ENCODE measurements at regions not wholly inside any gene's neighbourhood (a gene's known extent, or its start where the extent isn't known, plus 50 kb on each side); places are given as distances from the start of the nearest gene placed in this dataset.

GRCh38 chr14:87829543-87829942 is 163.4 kb downstream of the GALC start:
- no peak for DNase-seq
- no peaks in the 10 kb centered on the region for H3K27me3 Mint-ChIP-seq (ENCODE audit: unreplicated experiment)
- no peaks in the 10 kb centered on the region for H3K36me3 Mint-ChIP-seq (ENCODE audit: unreplicated experiment)
- TF ChIP-seq, protein P1, sequence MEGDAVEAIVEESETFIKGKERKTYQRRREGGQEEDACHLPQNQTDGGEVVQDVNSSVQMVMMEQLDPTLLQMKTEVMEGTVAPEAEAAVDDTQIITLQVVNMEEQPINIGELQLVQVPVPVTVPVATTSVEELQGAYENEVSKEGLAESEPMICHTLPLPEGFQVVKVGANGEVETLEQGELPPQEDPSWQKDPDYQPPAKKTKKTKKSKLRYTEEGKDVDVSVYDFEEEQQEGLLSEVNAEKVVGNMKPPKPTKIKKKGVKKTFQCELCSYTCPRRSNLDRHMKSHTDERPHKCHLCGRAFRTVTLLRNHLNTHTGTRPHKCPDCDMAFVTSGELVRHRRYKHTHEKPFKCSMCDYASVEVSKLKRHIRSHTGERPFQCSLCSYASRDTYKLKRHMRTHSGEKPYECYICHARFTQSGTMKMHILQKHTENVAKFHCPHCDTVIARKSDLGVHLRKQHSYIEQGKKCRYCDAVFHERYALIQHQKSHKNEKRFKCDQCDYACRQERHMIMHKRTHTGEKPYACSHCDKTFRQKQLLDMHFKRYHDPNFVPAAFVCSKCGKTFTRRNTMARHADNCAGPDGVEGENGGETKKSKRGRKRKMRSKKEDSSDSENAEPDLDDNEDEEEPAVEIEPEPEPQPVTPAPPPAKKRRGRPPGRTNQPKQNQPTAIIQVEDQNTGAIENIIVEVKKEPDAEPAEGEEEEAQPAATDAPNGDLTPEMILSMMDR (IDR thresholded peaks at IDR 0.05; ENCODE audit: partially characterized antibody, unreplicated experiment): no peak
- no peak overlapping the region for H3K27ac Mint-ChIP-seq (ENCODE audit: unreplicated experiment)
- H3K9me3 Mint-ChIP-seq (ENCODE audit: unreplicated experiment): no peaks in the 10 kb centered on the region
- no peak overlapping the region for H3K4me3 Mint-ChIP-seq (ENCODE audit: unreplicated experiment)
- H3K4me1 Mint-ChIP-seq (ENCODE audit: low read depth, unreplicated experiment): no peaks in the 10 kb centered on the region

- Mint-ChIP-seq H3K36me3 (ENCODE audit: unreplicated experiment) (no peaks in the 10 kb centered on the region), H3K27ac (ENCODE audit: unreplicated experiment) (no peak overlapping the region), H3K4me1 (ENCODE audit: low read depth, unreplicated experiment) (peaks cover 4% of the 10 kb centered on the region), H3K4me3 (ENCODE audit: unreplicated experiment) (no peak overlapping the region), H3K27me3 (ENCODE audit: unreplicated experiment) (no peaks in the 10 kb centered on the region), H3K9me3 (ENCODE audit: unreplicated experiment) (no peaks in the 10 kb centered on the region)
- TF ChIP-seq, protein P1 (IDR thresholded peaks at IDR 0.05; ENCODE audit: partially characterized antibody, unreplicated experiment): no peak
- DNase-seq: no peak
These were observed 168.7 kb downstream of the GALC start for GRCh38 chr14:87824266-87824665.

- Mint-ChIP-seq H3K27ac (ENCODE audit: unreplicated experiment) (no peak overlapping the region), H3K9me3 (ENCODE audit: unreplicated experiment) (peaks cover 5% of the 10 kb centered on the region), H3K36me3 (ENCODE audit: unreplicated experiment) (peaks cover 4% of the 10 kb centered on the region), H3K4me3 (ENCODE audit: unreplicated experiment) (no peak overlapping the region), H3K27me3 (ENCODE audit: unreplicated experiment) (no peaks in the 10 kb centered on the region), H3K4me1 (ENCODE audit: low read depth, unreplicated experiment) (peaks cover 4% of the 10 kb centered on the region)
- no peak for DNase-seq
- TF ChIP-seq, protein P1 (IDR thresholded peaks at IDR 0.05; ENCODE audit: partially characterized antibody, unreplicated experiment): no peak
These were observed 176.6 kb downstream of the GALC start for GRCh38 chr14:87816416-87816815.

DNA sequence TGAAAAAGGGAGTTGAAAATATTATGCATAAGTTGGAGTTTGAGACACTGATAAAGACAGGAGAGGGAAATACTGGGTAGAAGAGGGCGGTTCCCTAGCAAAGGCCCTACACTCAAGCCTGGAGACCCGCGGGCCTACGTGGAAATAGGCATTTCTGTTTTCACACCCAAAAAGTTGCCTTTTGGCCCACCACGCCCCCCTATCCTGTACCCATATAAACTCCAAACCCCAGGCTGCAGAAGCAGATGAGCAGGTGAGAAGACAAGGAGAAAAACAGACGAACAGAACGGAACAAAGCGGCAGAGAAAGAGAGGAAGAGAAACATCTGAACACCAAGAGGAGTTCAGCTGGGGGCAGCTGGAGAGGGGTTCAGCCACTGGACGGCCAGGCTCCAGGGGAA is 177.9 kb downstream of the GALC start:
- Mint-ChIP-seq H3K27ac (ENCODE audit: unreplicated experiment) (no peak overlapping the region), H3K4me3 (ENCODE audit: unreplicated experiment) (no peak overlapping the region), H3K9me3 (ENCODE audit: unreplicated experiment) (peaks cover 5% of the 10 kb centered on the region), H3K36me3 (ENCODE audit: unreplicated experiment) (peaks cover 4% of the 10 kb centered on the region), H3K4me1 (ENCODE audit: low read depth, unreplicated experiment) (no peaks in the 10 kb centered on the region), H3K27me3 (ENCODE audit: unreplicated experiment) (no peaks in the 10 kb centered on the region)
- TF ChIP-seq, protein P1 (IDR thresholded peaks at IDR 0.05; ENCODE audit: partially characterized antibody, unreplicated experiment): no peak
- DNase-seq: no peak

DNA sequence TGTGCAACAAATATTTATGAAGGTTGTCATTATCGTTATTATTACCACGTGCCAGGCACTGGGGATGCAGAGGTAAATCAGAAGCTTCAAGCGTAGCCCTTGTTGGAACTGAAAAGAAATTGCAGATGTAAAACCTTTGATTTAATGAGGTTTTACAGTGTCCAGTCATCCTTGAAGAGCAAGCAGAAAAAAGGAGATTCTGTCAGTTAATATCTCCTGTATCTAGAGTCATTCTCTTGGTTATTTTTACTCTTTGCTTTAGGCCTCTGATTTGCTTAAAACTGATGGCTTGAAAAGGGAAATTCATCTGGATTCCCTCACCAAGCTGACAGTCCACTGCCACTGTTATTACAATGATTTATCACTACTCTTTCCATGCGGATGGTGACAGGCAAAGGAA is 179.3 kb downstream of the GALC start:
- no peak for DNase-seq
- H3K36me3 Mint-ChIP-seq (ENCODE audit: unreplicated experiment): peaks cover 4% of the 10 kb centered on the region
- no peak overlapping the region for H3K4me3 Mint-ChIP-seq (ENCODE audit: unreplicated experiment)
- TF ChIP-seq, protein P1 (IDR thresholded peaks at IDR 0.05; ENCODE audit: partially characterized antibody, unreplicated experiment): no peak
- no peaks in the 10 kb centered on the region for H3K4me1 Mint-ChIP-seq (ENCODE audit: low read depth, unreplicated experiment)
- no peak overlapping the region for H3K27ac Mint-ChIP-seq (ENCODE audit: unreplicated experiment)
- H3K27me3 Mint-ChIP-seq (ENCODE audit: unreplicated experiment): no peaks in the 10 kb centered on the region
- H3K9me3 Mint-ChIP-seq (ENCODE audit: unreplicated experiment): peaks cover 5% of the 10 kb centered on the region

Data from glutamatergic neuron (in vitro differentiated cells).